Fibroblast of upper back skin (primary cell): ENCODE measurements at regions not wholly inside any gene's neighbourhood (a gene's known extent, or its start where the extent isn't known, plus 50 kb on each side); places are given as distances from the start of the nearest gene placed in this dataset.
"Not testable (repeated sequence)": the region's sequence is repeated elsewhere in the genome, so short reads cannot be mapped to it uniquely, and the experiment has no call there.

Experiments
- DNase-seq: peaks from one replicate; pipeline ENCODE4 v3.0.0-alpha.2; 2013

- no peak for DNase-seq
Measured at GRCh38 chr3:87101861-87102625, 111.1 kb upstream of the VGLL3 start.

- DNase-seq, result not testable (repeated sequence)
Measured at GRCh38 chr3:87097733-87098132, 106.8 kb upstream of the VGLL3 start.

GRCh38 chr3:87090631-87091030 is 99.7 kb upstream of the VGLL3 start:
- DNase-seq, result no peak

GRCh38 chr3:87088993-87089841 is 98.3 kb upstream of the VGLL3 start:
- DNase-seq, result peak; percentile 82

GRCh38 chr3:87088430-87088992 is 97.6 kb upstream of the VGLL3 start:
- DNase-seq, result peak; percentile 11

- DNase-seq, result peak; percentile 46
Measured at GRCh38 chr3:87084868-87085267, 93.9 kb upstream of the VGLL3 start.

GRCh38 chr3:87082796-87083440 is 92.0 kb upstream of the VGLL3 start:
- DNase-seq, result peak; percentile 76

GRCh38 chr3:87077355-87077754 is 86.4 kb upstream of the VGLL3 start:
- DNase-seq, result no peak

GRCh38 chr3:87076946-87077345 is 86.0 kb upstream of the VGLL3 start:
- DNase-seq, result peak; percentile 75

GRCh38 chr3:87073496-87074145 is 82.7 kb upstream of the VGLL3 start:
- no peak for DNase-seq

- no peak for DNase-seq
Measured at GRCh38 chr3:87072446-87072845, 81.5 kb upstream of the VGLL3 start.

- no peak for DNase-seq
Measured at GRCh38 chr3:87069971-87070370, 79.0 kb upstream of the VGLL3 start.

GRCh38 chr3:87069021-87069420 is 78.1 kb upstream of the VGLL3 start:
- no peak for DNase-seq

- no peak for DNase-seq
Measured at GRCh38 chr3:87062685-87063084, 71.7 kb upstream of the VGLL3 start.

- no peak for DNase-seq
Measured at GRCh38 chr3:87057474-87057873, 66.5 kb upstream of the VGLL3 start.

- no peak for DNase-seq
Measured at GRCh38 chr3:87053553-87053952, 62.6 kb upstream of the VGLL3 start.

GRCh38 chr3:87052499-87053260 is 61.7 kb upstream of the VGLL3 start:
- no peak for DNase-seq

- DNase-seq, result no peak
Measured at GRCh38 chr3:87047852-87048251, 56.9 kb upstream of the VGLL3 start.

GRCh38 chr3:87046241-87046640 is 55.3 kb upstream of the VGLL3 start:
- no peak for DNase-seq

- peak; percentile 10 for DNase-seq
Measured at GRCh38 chr3:87045473-87045872, 54.5 kb upstream of the VGLL3 start.

GRCh38 chr3:87044846-87045245 is 53.9 kb upstream of the VGLL3 start:
- DNase-seq, result no peak

- no peak for DNase-seq
Measured at GRCh38 chr3:87044409-87044808, 53.5 kb upstream of the VGLL3 start.
